Fibroblast of pulmonary artery (primary cell): ENCODE measurements at regions not wholly inside any gene's neighbourhood (a gene's known extent, or its start where the extent isn't known, plus 50 kb on each side); places are given as distances from the start of the nearest gene placed in this dataset.

Source experiments
- DNase-seq: peaks from one replicate; pipeline ENCODE4 v3.0.0-alpha.2; 2010; ENCODE audit warnings: low read depth
- H3K4me3 ChIP-seq: replicated peaks from 2 replicates; pipeline ENCODE4 v1.5.1; 2011; ENCODE audit warnings: low read depth, mild to moderate bottlenecking, control low read depth, low read length, moderate library complexity
- CTCF ChIP-seq: IDR thresholded peaks from 2 replicates; pipeline ENCODE4 v1.5.1; 2011; ENCODE audit warnings: mild to moderate bottlenecking, control low read depth, low read length, inconsistent platforms; ENCODE audit errors: missing control alignments

GRCh38 chr17:74005790-74006189 lies 197.7 kb upstream of the RPL38 start:
- no peak overlapping the region for H3K4me3 ChIP-seq
- TF ChIP-seq CTCF, result no peak
- DNase-seq, result no peak

- no peak overlapping the region for H3K4me3 ChIP-seq
- no peak for TF ChIP-seq CTCF
- no peak for DNase-seq
Measured at GRCh38 chr17:74006371-74006770, 197.1 kb upstream of the RPL38 start.

- peak; percentile 9 for TF ChIP-seq CTCF
- DNase-seq, result no peak
- no peak overlapping the region for H3K4me3 ChIP-seq
Measured at GRCh38 chr17:74008196-74008595, 195.3 kb upstream of the RPL38 start.

GRCh38 chr17:74009056-74009625 lies 194.3 kb upstream of the RPL38 start:
- no peak overlapping the region for H3K4me3 ChIP-seq
- DNase-seq, result no peak
- TF ChIP-seq CTCF, result no peak

- no peak for DNase-seq
- no peak overlapping the region for H3K4me3 ChIP-seq
- TF ChIP-seq CTCF, result no peak
Measured at GRCh38 chr17:74010903-74011302, 192.6 kb upstream of the RPL38 start.

GRCh38 chr17:74011966-74012365 lies 191.5 kb upstream of the RPL38 start:
- no peak for TF ChIP-seq CTCF
- no peak for DNase-seq
- no peak overlapping the region for H3K4me3 ChIP-seq

- no peak for DNase-seq
- no peak for TF ChIP-seq CTCF
- no peak overlapping the region for H3K4me3 ChIP-seq
Measured at GRCh38 chr17:74012465-74012864, 191.0 kb upstream of the RPL38 start.
